Fibroblast of the aortic adventitia (primary cell): ENCODE measurements at regions not wholly inside any gene's neighbourhood (a gene's known extent, or its start where the extent isn't known, plus 50 kb on each side); places are given as distances from the start of the nearest gene placed in this dataset.

ENCODE experiments used
- DNase-seq: peaks from one replicate; pipeline ENCODE4 v3.0.0-alpha.2; 2010; ENCODE audit warnings: low read depth
- H3K4me3 ChIP-seq: 2 replicates; pipeline ENCODE4 v1.5.1; 2011; ENCODE audit warnings: low read depth, mild to moderate bottlenecking, control low read depth, low read length, moderate library complexity
- TF ChIP-seq, protein P1 (sequence below): IDR thresholded peaks from 2 replicates; pipeline ENCODE4 v1.5.1; 2011; ENCODE audit warnings: mild to moderate bottlenecking, low read length, control low read depth, inconsistent platforms; ENCODE audit not compliant: insufficient read depth

DNA sequence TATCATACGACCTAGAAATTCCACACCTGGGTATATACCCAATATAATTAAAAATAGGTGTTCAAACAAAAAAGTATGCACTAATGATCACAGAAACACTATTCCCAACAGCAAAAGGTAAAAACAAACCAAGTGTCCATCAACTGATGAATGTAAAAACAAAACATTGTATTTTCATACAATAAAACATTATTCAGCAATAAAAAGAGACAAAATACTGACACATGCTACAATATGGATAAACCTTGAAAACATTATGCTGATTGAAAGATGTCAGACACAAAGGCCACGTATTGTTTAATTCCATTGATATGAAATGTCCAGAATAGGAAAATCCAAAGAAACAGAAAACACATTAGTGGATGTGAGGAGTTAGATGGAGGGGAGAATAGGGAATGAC is 71.0 kb downstream of the RPL22L1 start:
- DNase-seq: no peak
- TF ChIP-seq, protein P1, sequence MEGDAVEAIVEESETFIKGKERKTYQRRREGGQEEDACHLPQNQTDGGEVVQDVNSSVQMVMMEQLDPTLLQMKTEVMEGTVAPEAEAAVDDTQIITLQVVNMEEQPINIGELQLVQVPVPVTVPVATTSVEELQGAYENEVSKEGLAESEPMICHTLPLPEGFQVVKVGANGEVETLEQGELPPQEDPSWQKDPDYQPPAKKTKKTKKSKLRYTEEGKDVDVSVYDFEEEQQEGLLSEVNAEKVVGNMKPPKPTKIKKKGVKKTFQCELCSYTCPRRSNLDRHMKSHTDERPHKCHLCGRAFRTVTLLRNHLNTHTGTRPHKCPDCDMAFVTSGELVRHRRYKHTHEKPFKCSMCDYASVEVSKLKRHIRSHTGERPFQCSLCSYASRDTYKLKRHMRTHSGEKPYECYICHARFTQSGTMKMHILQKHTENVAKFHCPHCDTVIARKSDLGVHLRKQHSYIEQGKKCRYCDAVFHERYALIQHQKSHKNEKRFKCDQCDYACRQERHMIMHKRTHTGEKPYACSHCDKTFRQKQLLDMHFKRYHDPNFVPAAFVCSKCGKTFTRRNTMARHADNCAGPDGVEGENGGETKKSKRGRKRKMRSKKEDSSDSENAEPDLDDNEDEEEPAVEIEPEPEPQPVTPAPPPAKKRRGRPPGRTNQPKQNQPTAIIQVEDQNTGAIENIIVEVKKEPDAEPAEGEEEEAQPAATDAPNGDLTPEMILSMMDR: no peak
- no peak overlapping the region for H3K4me3 ChIP-seq

DNA sequence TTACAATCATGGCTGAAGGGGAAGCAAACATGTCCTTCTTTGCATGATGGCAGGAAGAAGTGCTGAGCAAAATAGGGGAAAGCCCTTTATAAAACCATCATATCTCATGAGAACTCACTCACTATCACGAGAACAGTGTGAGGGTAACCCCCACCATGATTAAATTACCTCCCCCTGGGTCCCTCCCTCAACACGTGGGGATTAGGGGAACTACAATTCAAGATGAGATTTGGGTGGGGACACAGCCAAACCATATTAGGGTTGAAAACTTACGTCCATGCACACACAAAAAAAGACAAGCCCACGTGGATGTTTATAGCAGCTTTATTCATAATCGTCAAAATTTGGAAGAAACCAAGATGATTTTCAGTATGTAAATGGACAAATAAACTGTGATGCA is 72.3 kb downstream of the RPL22L1 start:
- DNase-seq: no peak
- TF ChIP-seq, protein P1: no peak
- H3K4me3 ChIP-seq: no peak overlapping the region

DNA sequence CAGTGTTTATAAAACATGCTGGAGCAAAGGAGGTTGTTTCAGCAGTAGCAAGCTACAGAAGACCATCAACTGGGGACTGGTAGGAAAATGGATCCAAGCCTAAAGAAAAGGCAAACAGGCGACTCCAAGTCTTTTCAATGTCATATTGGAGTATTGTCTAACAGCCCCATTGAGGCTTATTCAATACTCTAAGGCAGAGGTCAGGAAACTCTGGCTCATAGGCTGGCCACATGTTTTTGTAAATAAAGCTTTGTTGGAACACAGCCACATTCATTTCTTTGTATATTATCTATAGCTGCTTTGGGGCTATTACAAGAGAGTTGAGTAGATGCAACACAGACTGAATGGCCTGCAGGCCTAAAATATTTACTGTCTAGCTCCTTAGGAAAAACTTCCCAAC is 77.5 kb downstream of the RPL22L1 start:
- no peak for DNase-seq
- TF ChIP-seq, protein P1: no peak
- no peak overlapping the region for H3K4me3 ChIP-seq

DNA sequence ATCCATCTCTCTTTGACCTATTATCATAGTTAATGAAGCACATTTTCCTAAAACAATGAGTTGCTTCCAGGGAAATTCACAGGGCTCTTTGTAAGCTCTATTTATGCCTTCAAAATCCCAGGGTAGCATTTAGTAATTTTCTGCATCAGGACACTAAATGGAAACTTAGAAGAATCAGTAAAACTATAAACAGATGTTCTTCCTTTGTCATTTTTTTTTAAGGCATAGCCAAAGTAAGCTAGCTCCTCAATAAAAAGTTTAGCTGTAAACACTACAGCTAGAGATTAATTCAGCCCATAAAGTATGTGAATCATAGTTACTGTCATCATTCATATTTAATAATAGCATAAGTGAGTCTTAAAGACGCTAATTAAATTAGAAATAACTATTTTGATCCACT is 79.3 kb downstream of the RPL22L1 start:
- TF ChIP-seq, protein P1: no peak
- DNase-seq: no peak
- no peak overlapping the region for H3K4me3 ChIP-seq

DNA sequence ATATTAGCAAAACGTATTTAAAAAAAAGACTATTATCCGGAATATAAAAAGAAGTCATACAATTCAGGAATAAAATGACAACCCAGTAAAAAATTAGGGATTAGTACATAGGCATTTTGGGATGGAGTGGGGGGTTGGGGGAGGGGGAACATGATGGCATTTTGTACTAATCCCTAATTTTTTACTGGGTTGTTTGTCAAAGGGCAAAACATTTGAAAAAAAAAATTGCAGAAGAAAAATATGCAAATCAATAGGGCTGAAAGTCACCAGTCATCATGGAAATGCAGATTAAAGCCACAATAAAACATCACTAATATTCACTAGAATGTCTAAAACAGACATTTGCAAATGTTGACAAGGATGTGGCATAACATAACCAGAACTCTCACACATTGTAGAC is 82.5 kb downstream of the RPL22L1 start:
- H3K4me3 ChIP-seq: no peak overlapping the region
- no peak for DNase-seq
- TF ChIP-seq, protein P1: no peak

DNA sequence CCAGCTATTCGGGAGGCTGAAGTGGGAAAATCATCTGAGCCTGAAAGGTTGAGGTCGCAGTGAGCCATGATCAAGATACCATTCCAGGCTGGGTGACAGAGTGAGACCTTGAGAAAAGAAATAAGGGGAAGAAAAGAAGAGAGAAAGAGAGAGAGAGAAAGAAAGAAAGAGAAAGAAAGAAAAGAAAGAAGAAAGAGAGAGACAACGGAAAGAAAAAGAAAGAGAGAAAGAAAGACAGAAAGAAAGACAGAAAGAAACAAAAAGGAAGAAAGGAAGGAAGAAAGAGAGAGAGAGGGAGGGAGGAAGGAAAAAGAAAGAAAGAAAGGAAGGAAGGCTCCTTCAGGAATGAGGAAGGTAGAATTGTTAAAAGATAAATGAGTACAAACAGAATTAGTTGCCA is 84.5 kb downstream of the RPL22L1 start:
- TF ChIP-seq, protein P1: no peak
- no peak overlapping the region for H3K4me3 ChIP-seq
- DNase-seq: no peak

DNA sequence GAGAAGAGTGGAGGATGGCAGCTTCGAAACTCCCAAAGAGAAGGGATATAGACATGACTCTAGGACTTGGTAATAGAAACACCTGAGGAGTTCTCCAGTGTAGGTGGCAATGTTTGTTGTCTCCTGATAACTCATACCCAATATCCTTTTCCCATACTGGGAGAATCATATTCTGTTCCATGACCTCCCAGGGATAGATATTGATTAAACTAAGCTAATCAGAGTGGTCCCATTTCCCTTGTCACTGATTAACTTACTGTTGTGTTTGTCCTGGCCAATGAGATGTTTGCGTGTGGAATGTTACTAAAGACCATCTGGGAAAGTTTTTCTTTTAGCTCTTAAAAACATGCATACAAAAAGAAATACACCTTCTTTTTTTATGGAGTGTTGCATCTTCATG is 85.6 kb downstream of the RPL22L1 start:
- TF ChIP-seq, protein P1: no peak
- no peak for DNase-seq
- H3K4me3 ChIP-seq: no peak overlapping the region
